GM18508 (cell line): ENCODE measurements at regions not wholly inside any gene's neighbourhood (a gene's known extent, or its start where the extent isn't known, plus 50 kb on each side); places are given as distances from the start of the nearest gene placed in this dataset.

Experiments
- ATAC-seq: cut with Tn5 transposase; IDR thresholded peaks from one replicate; pipeline ENCODE4 v1.9.1; 2021; ENCODE audit warnings: moderate number of reproducible peaks; ENCODE audit not compliant: insufficient read depth, unreplicated experiment

GRCh38 chr18:51666763-51667191 is 469.3 kb upstream of the MEX3C start:
- ATAC-seq: no peak

DNA sequence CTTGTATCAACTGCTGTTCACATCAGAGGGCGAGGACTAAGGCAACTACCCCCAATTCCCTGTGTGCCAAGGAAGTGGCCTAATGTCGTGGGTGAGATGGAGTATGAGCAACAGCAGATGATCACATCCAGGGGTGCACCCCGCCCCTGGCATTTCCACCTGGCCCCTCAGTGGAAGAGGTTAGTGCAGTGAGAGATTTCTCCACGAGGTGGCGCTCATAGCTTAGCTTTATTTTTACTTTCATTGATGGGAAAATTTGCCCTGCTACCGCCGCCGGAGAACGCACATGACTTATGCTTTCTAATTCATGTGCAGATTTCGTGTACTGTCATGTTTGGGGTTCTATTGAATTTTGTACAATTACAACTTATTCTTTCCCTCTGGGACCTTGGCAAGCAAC is 470.6 kb upstream of the MEX3C start:
- ATAC-seq: no peak

- ATAC-seq: no peak
Observed at GRCh38 chr18:51668607-51669006, 471.1 kb upstream of the MEX3C start.

DNA sequence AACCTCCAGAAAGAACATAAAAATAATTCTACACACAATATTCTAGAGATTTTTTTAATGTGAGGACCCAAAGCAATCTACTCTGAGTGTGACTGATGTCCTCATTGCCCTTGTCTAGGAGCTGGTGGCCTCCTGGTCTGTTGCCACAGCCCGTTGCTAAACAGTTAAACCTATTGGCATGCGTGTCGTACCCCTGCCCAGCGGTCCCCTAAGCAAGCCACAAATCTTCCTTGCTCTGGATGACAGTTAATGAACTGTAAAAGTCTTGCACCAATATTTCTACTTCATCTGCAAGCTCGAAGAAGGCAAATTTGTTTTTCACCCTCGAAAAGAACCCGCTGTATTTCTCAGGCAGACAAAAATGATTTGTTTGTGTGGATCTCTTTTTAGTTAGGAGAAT is 489.1 kb upstream of the MEX3C start:
- no peak for ATAC-seq

- no peak for ATAC-seq
Observed at GRCh38 chr18:51687845-51688585, 490.5 kb upstream of the MEX3C start.

DNA sequence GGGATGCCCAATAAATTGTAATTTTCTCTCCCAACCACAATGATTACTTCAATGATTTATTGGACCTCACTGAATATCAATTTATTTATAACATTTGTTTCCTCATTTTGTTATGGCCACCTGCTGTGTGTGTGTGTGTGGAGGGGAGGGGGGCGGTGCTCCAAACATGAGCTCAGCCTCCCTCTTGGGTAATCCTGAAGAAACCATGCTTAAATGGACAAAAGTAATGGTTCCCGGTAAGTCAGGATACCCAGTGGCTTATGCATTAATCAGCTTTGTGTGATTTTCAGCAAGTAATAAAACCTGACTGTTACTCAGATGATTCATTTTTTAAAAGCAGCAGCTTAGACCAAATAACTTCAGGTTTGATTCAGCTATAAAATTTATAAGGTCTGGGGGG is 495.1 kb upstream of the MEX3C start:
- no peak for ATAC-seq

GRCh38 chr18:51711298-51711889 is 513.9 kb upstream of the MEX3C start:
- no peak for ATAC-seq

GRCh38 chr18:51712821-51713220 is 515.3 kb upstream of the MEX3C start:
- ATAC-seq: no peak

GRCh38 chr18:51716277-51716676 is 518.8 kb upstream of the MEX3C start:
- ATAC-seq: no peak

- no peak for ATAC-seq
Observed at GRCh38 chr18:51721388-51721787, 523.9 kb upstream of the MEX3C start.

- ATAC-seq: no peak
Observed at GRCh38 chr18:51721996-51722395, 524.5 kb upstream of the MEX3C start.

DNA sequence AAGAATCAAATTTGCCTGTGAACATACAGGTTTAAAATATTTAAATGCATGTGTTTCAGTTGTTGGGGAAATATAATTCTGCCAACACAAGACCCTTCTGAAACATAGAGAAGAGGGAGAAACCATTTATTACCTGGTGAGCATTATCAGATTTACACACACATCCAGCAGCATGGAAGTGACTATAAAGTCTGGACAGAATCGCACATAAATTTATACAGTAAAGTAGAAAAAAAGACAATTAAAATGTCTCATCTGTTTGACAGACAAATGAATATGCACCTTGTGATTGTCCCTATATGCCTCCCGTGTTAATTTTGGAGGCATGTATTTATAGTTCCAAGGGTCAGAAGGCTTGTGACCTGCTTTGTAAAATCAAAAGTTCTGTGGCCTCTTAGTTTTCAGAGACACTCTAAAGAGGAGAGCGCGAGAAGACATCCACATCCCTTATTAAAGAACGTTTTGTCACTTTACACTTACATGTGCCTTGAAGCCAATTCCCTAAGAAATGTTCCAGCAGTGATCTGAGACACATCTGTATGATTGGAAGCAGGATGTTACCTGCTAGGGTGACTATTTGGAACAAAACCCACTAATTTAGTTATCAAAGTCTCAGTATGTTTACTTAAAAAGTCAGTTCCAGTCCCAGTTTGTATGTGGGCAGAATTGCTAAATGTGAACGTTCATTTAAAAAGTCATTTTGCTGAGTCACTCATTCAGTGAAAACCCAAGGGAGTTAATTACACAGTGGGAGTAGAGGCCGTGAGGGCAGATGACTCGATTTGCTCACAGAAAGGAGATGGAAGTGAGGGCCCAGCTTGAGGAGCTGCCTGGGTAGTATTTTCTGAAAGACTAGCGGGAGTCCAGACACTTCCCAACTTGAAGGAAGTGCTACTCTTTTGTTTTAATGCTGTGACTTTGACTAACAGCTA is 527.6 kb upstream of the MEX3C start:
- ATAC-seq: no peak

DNA sequence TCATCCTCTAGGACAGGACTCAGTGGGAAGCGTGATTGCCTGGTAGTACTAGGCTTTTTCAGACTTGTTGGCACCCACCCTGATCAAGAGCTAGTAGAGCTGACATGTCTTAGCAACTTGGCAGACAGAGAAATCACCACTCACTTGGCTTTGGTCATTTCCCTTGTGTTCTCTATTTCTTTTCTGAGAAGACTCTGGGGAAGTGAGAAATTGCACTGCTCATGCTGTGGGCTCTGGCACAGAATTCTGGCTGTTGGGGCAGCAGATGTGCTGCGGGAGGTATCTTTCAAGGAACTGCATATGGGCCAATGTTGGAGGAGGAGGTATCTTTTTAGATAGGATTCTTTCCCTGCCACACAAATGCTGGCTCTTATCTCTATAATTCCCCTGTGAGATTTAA is 529.1 kb upstream of the MEX3C start:
- ATAC-seq: no peak

- ATAC-seq: peak; percentile 70
Observed at GRCh38 chr18:51727780-51728179, 530.3 kb upstream of the MEX3C start.

DNA sequence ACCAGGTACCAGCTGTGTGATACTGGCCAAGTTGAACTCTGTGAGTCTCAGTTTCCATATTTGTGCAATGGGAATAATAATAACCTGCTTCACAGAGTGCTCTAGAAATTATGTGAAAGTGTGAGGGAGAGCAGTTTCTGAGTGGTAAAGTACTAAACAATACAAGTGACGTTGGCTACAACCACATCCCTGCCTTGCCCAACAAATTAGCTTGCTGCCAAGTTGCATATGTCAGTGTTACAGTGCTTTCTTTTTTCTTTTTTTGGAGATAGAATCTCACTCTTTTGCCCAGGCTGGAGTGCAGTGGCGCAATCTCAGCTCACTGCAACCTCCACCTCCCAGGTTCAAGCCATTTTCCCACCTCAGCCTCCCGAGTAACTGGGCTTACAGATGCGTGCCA is 533.6 kb upstream of the MEX3C start:
- ATAC-seq: no peak

GRCh38 chr18:51734576-51734975 is 537.1 kb upstream of the MEX3C start:
- ATAC-seq: no peak

GRCh38 chr18:51739044-51739666 is 541.7 kb upstream of the MEX3C start:
- ATAC-seq: peak; percentile 93

GRCh38 chr18:51751901-51752300 is 554.4 kb upstream of the MEX3C start:
- no peak for ATAC-seq

DNA sequence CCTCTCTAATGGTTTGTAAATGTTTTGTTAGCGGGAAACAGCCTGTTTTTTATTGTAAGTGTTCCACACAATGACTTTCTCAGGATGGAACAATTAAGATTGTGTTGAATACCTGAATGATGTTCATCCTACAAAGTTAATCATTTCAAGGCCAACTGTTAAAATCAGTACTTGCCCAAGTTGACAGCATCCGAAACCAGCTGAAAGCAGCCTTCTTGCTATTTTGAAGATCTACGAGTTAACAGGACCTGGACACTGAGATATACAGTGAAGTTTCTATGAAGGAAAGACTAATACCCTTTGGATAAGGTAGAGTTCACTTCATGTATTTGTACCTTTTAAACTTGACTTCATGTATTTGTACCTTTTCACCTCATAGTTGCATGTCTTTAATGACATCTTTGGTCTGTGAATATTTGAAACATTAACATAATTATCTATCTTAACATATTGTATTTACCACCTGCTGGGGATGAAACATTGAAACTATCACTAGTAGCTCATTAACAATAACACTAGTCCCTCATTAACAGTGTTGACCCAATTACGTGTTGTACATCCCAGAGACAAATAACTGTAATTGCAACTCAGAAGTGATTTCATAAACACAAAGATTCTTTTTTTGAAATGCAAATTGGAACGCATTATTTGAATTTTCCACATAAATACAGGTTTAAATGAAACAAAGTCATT is 556.0 kb upstream of the MEX3C start:
- no peak for ATAC-seq

DNA sequence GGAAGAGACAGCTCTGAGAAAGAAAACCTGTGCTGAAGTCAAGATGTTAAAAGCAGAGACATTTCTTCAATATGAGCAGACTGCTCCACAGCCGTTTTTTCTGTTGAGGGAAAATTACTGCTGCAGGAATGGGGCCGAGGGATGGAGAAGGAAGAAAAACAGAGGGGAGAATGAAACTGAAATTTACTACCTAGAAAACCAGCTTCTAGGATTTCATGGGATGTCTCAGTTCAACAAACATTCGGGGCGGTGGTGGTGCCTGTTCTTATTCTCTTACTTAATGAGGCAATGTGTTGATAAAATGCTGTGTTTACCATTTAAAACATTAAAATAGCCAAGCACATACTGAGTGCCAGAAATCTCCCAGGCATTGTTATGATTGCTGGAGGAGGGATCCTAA is 557.1 kb upstream of the MEX3C start:
- no peak for ATAC-seq
